ENCODE measurements at regions not wholly inside any gene's neighbourhood (a gene's known extent, or its start where the extent isn't known, plus 50 kb on each side); places are given as distances from the start of the nearest gene placed in this dataset.
"Not testable (repeated sequence)": the region's sequence is repeated elsewhere in the genome, so short reads cannot be mapped to it uniquely, and the experiment has no call there.

- DNase-seq, result no peak
Measured at GRCh38 chr7:54901840-54902239, 117.0 kb upstream of the EGFR start.

- no peak for DNase-seq
Measured at GRCh38 chr7:54904130-54904529, 114.7 kb upstream of the EGFR start.

- no peak for DNase-seq
Measured at GRCh38 chr7:54904986-54905385, 113.8 kb upstream of the EGFR start.

GRCh38 chr7:54906963-54907362 is 111.9 kb upstream of the EGFR start:
- no peak for DNase-seq

- no peak for DNase-seq
Measured at GRCh38 chr7:54907981-54908380, 110.8 kb upstream of the EGFR start.

- no peak for DNase-seq
Measured at GRCh38 chr7:54908760-54909438, 109.9 kb upstream of the EGFR start.

GRCh38 chr7:54915870-54916598 is 102.8 kb upstream of the EGFR start:
- DNase-seq, result no peak

GRCh38 chr7:54917613-54918391 is 101.0 kb upstream of the EGFR start:
- no peak for DNase-seq

- no peak for DNase-seq
Measured at GRCh38 chr7:54921116-54921515, 97.7 kb upstream of the EGFR start.

GRCh38 chr7:54931532-54931931 is 87.3 kb upstream of the EGFR start:
- no peak for DNase-seq

GRCh38 chr7:54932818-54933543 is 85.8 kb upstream of the EGFR start:
- peak; percentile 86 for DNase-seq

- no peak for DNase-seq
Measured at GRCh38 chr7:54933643-54934042, 85.2 kb upstream of the EGFR start.

GRCh38 chr7:54940748-54941147 is 78.1 kb upstream of the EGFR start:
- no peak for DNase-seq

- DNase-seq, result no peak
Measured at GRCh38 chr7:54944179-54944578, 74.6 kb upstream of the EGFR start.

GRCh38 chr7:54946271-54946670 is 72.5 kb upstream of the EGFR start:
- no peak for DNase-seq

- DNase-seq, result no peak
Measured at GRCh38 chr7:54946764-54947163, 72.1 kb upstream of the EGFR start.

GRCh38 chr7:54947266-54947665 is 71.6 kb upstream of the EGFR start:
- DNase-seq, result no peak

- not testable (repeated sequence) for DNase-seq
Measured at GRCh38 chr7:54949514-54949913, 69.3 kb upstream of the EGFR start.

- no peak for DNase-seq
Measured at GRCh38 chr7:54955296-54955695, 63.5 kb upstream of the EGFR start.

- DNase-seq, result no peak
Measured at GRCh38 chr7:54955696-54956420, 63.0 kb upstream of the EGFR start.

GRCh38 chr7:54956865-54957264 is 62.0 kb upstream of the EGFR start:
- no peak for DNase-seq

GRCh38 chr7:54960517-54960916 is 58.3 kb upstream of the EGFR start:
- DNase-seq, result no peak

- no peak for DNase-seq
Measured at GRCh38 chr7:54961391-54961790, 57.4 kb upstream of the EGFR start.
